ENCODE measurements at regions not wholly inside any gene's neighbourhood (a gene's known extent, or its start where the extent isn't known, plus 50 kb on each side); places are given as distances from the start of the nearest gene placed in this dataset.

- H3K4me2 ChIP-seq (ENCODE audit: low read length, poor library complexity, severe bottlenecking): no peak overlapping the region
- H3K9ac ChIP-seq (ENCODE audit: low read length): no peak overlapping the region
- 57% methylated on average over 2 of the region's 3 CpGs for WGBS
- DNase-seq: no peak
- H4K8ac ChIP-seq (ENCODE audit: low read length): no peak overlapping the region
- no peak overlapping the region for H2AK5ac ChIP-seq (ENCODE audit: low read length, severe bottlenecking)
- no peak overlapping the region for H2BK12ac ChIP-seq (ENCODE audit: low read length in 2 of 2)
- H2AFZ ChIP-seq (ENCODE audit: low read depth, low read length): no peak overlapping the region
- H3K18ac ChIP-seq (ENCODE audit: low read depth in 1 of 2, low read length in 2 of 2): no peak overlapping the region
- no peak overlapping the region for H3K14ac ChIP-seq (ENCODE audit: low read length in 2 of 2)
- H2BK120ac ChIP-seq (ENCODE audit: low read depth, low read length): no peak overlapping the region
- no peaks in the 10 kb centered on the region for H3K4me1 ChIP-seq (ENCODE audit: control insufficient read depth, insufficient read depth, low read depth, low read length)
- H3K27ac ChIP-seq (ENCODE audit: low read length, poor library complexity, severe bottlenecking): no peak overlapping the region
- H2BK15ac ChIP-seq (ENCODE audit: low read depth, poor library complexity, severe bottlenecking): no peak overlapping the region
- no peak overlapping the region for H4K91ac ChIP-seq (ENCODE audit: low read length)
- H3K4ac ChIP-seq (ENCODE audit: low read depth in 1 of 2, low read length in 2 of 2): no peak overlapping the region
- H3K23ac ChIP-seq (ENCODE audit: low read length in 2 of 2): no peak overlapping the region
- H3K79me1 ChIP-seq (replicated peaks; ENCODE audit: low read length, poor library complexity, severe bottlenecking): no peaks in the 10 kb centered on the region
- no peaks in the 10 kb centered on the region for H3K36me3 ChIP-seq (ENCODE audit: control insufficient read depth in 1 of 2, insufficient read depth in 2 of 2, low read depth in 1 of 2, low read length in 2 of 2)
- no peaks in the 10 kb centered on the region for H3K9me3 ChIP-seq (ENCODE audit: control insufficient read depth, low read length)
- H3K27me3 ChIP-seq (ENCODE audit: control insufficient read depth in 1 of 2, insufficient read depth in 1 of 2, low read length in 2 of 2): no peaks in the 10 kb centered on the region
- H2BK5ac ChIP-seq (ENCODE audit: low read depth, low read length, poor library complexity, severe bottlenecking): no peak overlapping the region
- H3K4me3 ChIP-seq (ENCODE audit: insufficient read depth in 1 of 2, low read depth in 1 of 2, low read length in 2 of 2): no peak overlapping the region
Observed at GRCh38 chr2:199130501-199130900, 327.2 kb downstream of the SATB2 start.

- no peak overlapping the region for H3K14ac ChIP-seq (ENCODE audit: low read length in 2 of 2)
- WGBS: 91% methylated on average over 3 of the region's 3 CpGs
- H3K27me3 ChIP-seq (ENCODE audit: control insufficient read depth in 1 of 2, insufficient read depth in 1 of 2, low read length in 2 of 2): no peaks in the 10 kb centered on the region
Observed at GRCh38 chr2:199128476-199129229, 329.1 kb downstream of the SATB2 start.

GRCh38 chr2:199119796-199120195 is 337.9 kb downstream of the SATB2 start:
- H3K36me3 ChIP-seq (ENCODE audit: control insufficient read depth in 1 of 2, insufficient read depth in 2 of 2, low read depth in 1 of 2, low read length in 2 of 2): no peaks in the 10 kb centered on the region
- 93% methylated on average over 5 of the region's 5 CpGs for WGBS
- H3K14ac ChIP-seq (ENCODE audit: low read length in 2 of 2): no peak overlapping the region
- DNase-seq: no peak
- no peak overlapping the region for H3K4me2 ChIP-seq (ENCODE audit: low read length, poor library complexity, severe bottlenecking)
- peak overlapping the region; percentile 10 for H3K27ac ChIP-seq (ENCODE audit: low read length, poor library complexity, severe bottlenecking)
- H3K23ac ChIP-seq (ENCODE audit: low read length in 2 of 2): no peak overlapping the region
- H4K91ac ChIP-seq (ENCODE audit: low read length): no peak overlapping the region
- H3K18ac ChIP-seq (ENCODE audit: low read depth in 1 of 2, low read length in 2 of 2): no peak overlapping the region
- no peaks in the 10 kb centered on the region for H3K79me1 ChIP-seq (replicated peaks; ENCODE audit: low read length, poor library complexity, severe bottlenecking)
- H3K4me3 ChIP-seq (ENCODE audit: insufficient read depth in 1 of 2, low read depth in 1 of 2, low read length in 2 of 2): no peak overlapping the region
- no peak overlapping the region for H4K8ac ChIP-seq (ENCODE audit: low read length)
- H3K4me1 ChIP-seq (ENCODE audit: control insufficient read depth, insufficient read depth, low read depth, low read length): no peaks in the 10 kb centered on the region
- H2BK15ac ChIP-seq (ENCODE audit: low read depth, poor library complexity, severe bottlenecking): no peak overlapping the region
- H3K4ac ChIP-seq (ENCODE audit: low read depth in 1 of 2, low read length in 2 of 2): no peak overlapping the region
- no peak overlapping the region for H2AFZ ChIP-seq (ENCODE audit: low read depth, low read length)
- H2AK5ac ChIP-seq (ENCODE audit: low read length, severe bottlenecking): no peak overlapping the region
- no peak overlapping the region for H2BK12ac ChIP-seq (ENCODE audit: low read length in 2 of 2)
- H2BK5ac ChIP-seq (ENCODE audit: low read depth, low read length, poor library complexity, severe bottlenecking): no peak overlapping the region
- H3K27me3 ChIP-seq (ENCODE audit: control insufficient read depth in 1 of 2, insufficient read depth in 1 of 2, low read length in 2 of 2): no peaks in the 10 kb centered on the region
- H3K9ac ChIP-seq (ENCODE audit: low read length): no peak overlapping the region
- no peak overlapping the region for H2BK120ac ChIP-seq (ENCODE audit: low read depth, low read length)
- no peaks in the 10 kb centered on the region for H3K9me3 ChIP-seq (ENCODE audit: control insufficient read depth, low read length)

More at GRCh38 chr2:199128476-199129229, 329.1 kb downstream of the SATB2 start:
- H3K9me3 ChIP-seq (ENCODE audit: control insufficient read depth, low read length): no peaks in the 10 kb centered on the region
- no peak overlapping the region for H2BK12ac ChIP-seq (ENCODE audit: low read length in 2 of 2)
- no peak overlapping the region for H3K23ac ChIP-seq (ENCODE audit: low read length in 2 of 2)
- no peak overlapping the region for H3K4me3 ChIP-seq (ENCODE audit: insufficient read depth in 1 of 2, low read depth in 1 of 2, low read length in 2 of 2)
- H3K4me2 ChIP-seq (ENCODE audit: low read length, poor library complexity, severe bottlenecking): no peak overlapping the region
- no peak overlapping the region for H2AFZ ChIP-seq (ENCODE audit: low read depth, low read length)
- no peaks in the 10 kb centered on the region for H3K79me1 ChIP-seq (replicated peaks; ENCODE audit: low read length, poor library complexity, severe bottlenecking)
- no peak overlapping the region for H2BK5ac ChIP-seq (ENCODE audit: low read depth, low read length, poor library complexity, severe bottlenecking)
- H2BK120ac ChIP-seq (ENCODE audit: low read depth, low read length): no peak overlapping the region
- no peak overlapping the region for H3K4ac ChIP-seq (ENCODE audit: low read depth in 1 of 2, low read length in 2 of 2)
- DNase-seq: no peak
- no peak overlapping the region for H4K8ac ChIP-seq (ENCODE audit: low read length)
- H3K9ac ChIP-seq (ENCODE audit: low read length): no peak overlapping the region
- H3K4me1 ChIP-seq (ENCODE audit: control insufficient read depth, insufficient read depth, low read depth, low read length): no peaks in the 10 kb centered on the region
- no peak overlapping the region for H2AK5ac ChIP-seq (ENCODE audit: low read length, severe bottlenecking)
- no peak overlapping the region for H4K91ac ChIP-seq (ENCODE audit: low read length)
- no peaks in the 10 kb centered on the region for H3K36me3 ChIP-seq (ENCODE audit: control insufficient read depth in 1 of 2, insufficient read depth in 2 of 2, low read depth in 1 of 2, low read length in 2 of 2)
- H3K27ac ChIP-seq (ENCODE audit: low read length, poor library complexity, severe bottlenecking): no peak overlapping the region
- H2BK15ac ChIP-seq (ENCODE audit: low read depth, poor library complexity, severe bottlenecking): no peak overlapping the region
- no peak overlapping the region for H3K18ac ChIP-seq (ENCODE audit: low read depth in 1 of 2, low read length in 2 of 2)

GRCh38 chr2:199118673-199119112 is 339.0 kb downstream of the SATB2 start:
- Histone ChIP-seq H3K4me3 (ENCODE audit: insufficient read depth in 1 of 2, low read depth in 1 of 2, low read length in 2 of 2) (no peak overlapping the region), H3K18ac (ENCODE audit: low read depth in 1 of 2, low read length in 2 of 2) (no peak overlapping the region), H3K9me3 (ENCODE audit: control insufficient read depth, low read length) (no peaks in the 10 kb centered on the region), H3K36me3 (ENCODE audit: control insufficient read depth in 1 of 2, insufficient read depth in 2 of 2, low read depth in 1 of 2, low read length in 2 of 2) (no peaks in the 10 kb centered on the region), H3K79me1 (replicated peaks; ENCODE audit: low read length, poor library complexity, severe bottlenecking) (no peaks in the 10 kb centered on the region), H2AK5ac (ENCODE audit: low read length, severe bottlenecking) (no peak overlapping the region), H2BK120ac (ENCODE audit: low read depth, low read length) (no peak overlapping the region), H4K91ac (ENCODE audit: low read length) (no peak overlapping the region), H3K27me3 (ENCODE audit: control insufficient read depth in 1 of 2, insufficient read depth in 1 of 2, low read length in 2 of 2) (no peaks in the 10 kb centered on the region), H3K4ac (ENCODE audit: low read depth in 1 of 2, low read length in 2 of 2) (no peak overlapping the region), H3K9ac (ENCODE audit: low read length) (no peak overlapping the region), H2AFZ (ENCODE audit: low read depth, low read length) (no peak overlapping the region), H4K8ac (ENCODE audit: low read length) (no peak overlapping the region), H2BK15ac (ENCODE audit: low read depth, poor library complexity, severe bottlenecking) (no peak overlapping the region), H3K23ac (ENCODE audit: low read length in 2 of 2) (no peak overlapping the region), H2BK5ac (ENCODE audit: low read depth, low read length, poor library complexity, severe bottlenecking) (no peak overlapping the region), H3K4me2 (ENCODE audit: low read length, poor library complexity, severe bottlenecking) (peak overlapping the region; percentile 14), H3K27ac (ENCODE audit: low read length, poor library complexity, severe bottlenecking) (no peak overlapping the region), H2BK12ac (ENCODE audit: low read length in 2 of 2) (no peak overlapping the region), H3K4me1 (ENCODE audit: control insufficient read depth, insufficient read depth, low read depth, low read length) (no peaks in the 10 kb centered on the region), H3K14ac (ENCODE audit: low read length in 2 of 2) (no peak overlapping the region)
- DNase-seq: no peak
- 82% methylated on average over 2 of the region's 3 CpGs for WGBS
